Iris pigment epithelial cell (primary cell): ENCODE measurements at regions not wholly inside any gene's neighbourhood (a gene's known extent, or its start where the extent isn't known, plus 50 kb on each side); places are given as distances from the start of the nearest gene placed in this dataset.
A peak's percentile ranks its signal among the peaks of the same experiment; 100 is the strongest.
"Not testable (repeated sequence)": the region's sequence is repeated elsewhere in the genome, so short reads cannot be mapped to it uniquely, and the experiment has no call there.

Experiments
- DNase-seq: peaks from one replicate; pipeline ENCODE4 v3.0.0-alpha.2; 2011; ENCODE audit warnings: low read depth

DNA sequence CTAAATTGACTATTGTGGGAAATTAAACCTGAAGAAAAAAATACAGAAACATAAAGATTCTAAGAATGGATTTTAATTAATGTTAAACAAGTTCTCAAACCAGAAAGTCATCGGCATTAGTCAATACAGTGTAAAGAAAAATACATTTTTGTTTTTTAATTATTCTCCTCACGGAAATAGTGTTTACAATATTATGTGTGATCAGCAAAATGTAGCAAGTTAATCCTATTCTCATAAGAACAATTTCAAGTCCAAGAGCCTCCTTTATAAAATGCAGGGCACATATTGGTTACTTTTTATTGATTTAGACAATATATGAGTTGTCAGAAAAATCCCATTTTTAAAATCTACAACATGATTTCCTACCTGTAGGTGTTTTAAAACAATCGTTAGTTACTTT is 158.0 kb upstream of the MGAT4C start:
- DNase-seq, result no peak

DNA sequence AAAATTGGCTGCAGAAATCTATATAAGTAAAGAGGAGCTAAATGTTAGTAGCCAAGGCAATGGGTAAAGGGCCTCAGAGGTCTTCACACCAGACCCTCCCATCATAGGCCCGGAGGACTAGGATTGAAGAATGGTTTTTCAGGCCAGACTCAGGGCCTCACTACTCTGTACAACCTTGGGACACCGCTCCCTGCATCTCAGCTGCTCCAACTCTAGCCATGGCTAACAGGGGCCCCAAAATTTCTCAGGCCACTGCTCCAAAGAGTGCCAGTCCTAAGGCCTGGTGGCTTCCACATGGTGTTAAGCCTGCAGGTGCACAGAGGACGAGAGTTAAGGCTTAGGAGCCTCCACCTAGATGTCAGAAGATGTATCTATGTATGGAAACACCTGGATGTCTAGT is 155.5 kb upstream of the MGAT4C start:
- no peak for DNase-seq

DNA sequence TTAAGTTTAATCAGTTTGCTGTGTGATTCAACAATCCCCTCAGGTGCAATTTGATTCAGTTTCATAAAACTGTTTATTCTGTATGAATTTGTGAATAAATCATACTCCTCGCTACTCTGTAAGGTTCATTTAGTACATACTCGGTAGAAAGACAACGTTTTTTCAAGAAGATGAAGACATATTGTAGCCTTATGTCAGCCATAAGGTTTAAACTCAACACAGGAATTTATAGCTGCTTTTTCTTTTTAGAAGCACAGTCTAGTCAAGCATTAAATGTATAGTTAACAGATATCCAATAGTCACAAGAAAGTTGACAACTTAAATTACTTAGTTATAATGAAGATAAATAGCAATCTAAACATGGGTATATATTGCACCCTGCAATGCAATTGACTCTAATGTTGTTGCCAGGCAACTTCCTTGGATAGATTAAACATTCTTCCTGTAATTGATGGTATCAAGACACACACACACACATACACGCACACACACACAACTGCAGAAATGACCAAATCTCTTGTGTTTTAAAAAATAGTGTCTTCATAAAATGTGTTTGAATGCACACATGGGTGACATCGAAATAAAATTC is 151.5 kb upstream of the MGAT4C start:
- DNase-seq, result no peak

DNA sequence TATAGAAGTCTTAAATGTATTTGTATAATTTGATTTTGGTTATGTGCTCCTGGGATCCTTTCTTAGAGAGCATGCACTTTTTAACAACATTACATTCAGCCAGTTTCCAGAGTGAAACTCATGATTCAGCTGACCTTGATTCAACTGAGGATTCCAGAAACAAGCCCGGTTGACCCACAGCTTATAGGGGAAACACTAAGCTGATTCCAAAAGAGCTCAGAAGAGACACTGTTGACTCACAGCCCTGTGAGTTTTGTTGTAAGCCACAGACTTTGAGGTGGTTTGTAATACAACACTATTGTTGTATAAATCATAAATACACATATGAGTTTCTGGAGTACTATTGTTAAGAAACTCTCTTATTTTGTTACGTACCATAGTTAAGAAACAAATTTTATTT is 133.8 kb upstream of the MGAT4C start:
- peak; percentile 49 for DNase-seq

DNA sequence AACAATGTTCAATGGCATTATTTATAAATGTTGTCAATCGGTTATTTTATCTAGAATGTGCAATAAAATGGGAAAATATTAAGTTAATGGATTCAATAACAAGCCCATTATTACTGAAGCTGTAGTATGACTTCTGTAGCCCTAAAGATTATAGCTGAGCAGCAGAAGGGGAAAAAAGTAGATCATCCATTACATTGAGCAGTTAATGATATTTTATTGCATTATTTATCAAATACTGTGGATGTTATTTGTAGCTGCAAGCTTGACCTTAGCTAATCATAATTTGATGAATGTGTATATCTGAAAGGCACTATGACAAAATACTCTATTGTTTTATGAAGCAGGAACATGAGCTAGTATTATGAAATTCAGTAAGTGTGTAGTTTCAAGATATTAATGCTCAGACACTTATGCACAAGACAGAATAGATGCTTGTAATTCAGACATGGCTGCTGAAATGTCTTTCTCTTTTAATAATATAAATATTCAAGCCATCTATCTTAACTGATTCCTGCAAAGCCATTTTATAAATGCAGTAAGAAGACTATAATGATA is 131.5 kb upstream of the MGAT4C start:
- no peak for DNase-seq

DNA sequence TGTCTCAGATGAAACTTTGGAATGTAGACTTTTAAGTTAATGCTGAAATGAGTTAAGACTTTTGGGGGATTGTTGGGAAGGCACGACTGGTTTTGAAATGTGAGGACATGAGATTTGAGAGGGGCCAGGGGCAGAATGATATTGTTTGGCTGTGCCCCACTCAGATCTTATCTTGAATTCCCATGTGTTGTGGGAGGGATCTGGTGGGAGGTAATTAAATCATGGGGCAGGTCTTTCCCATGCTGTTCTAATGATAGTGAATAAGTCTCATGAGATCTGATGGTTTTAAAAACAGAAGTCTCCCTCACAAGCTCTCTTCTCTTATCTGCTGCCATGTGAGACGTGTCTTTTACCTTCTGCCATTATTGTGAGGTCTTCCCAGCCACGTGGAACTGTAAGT is 127.6 kb upstream of the MGAT4C start:
- not testable (repeated sequence) for DNase-seq

DNA sequence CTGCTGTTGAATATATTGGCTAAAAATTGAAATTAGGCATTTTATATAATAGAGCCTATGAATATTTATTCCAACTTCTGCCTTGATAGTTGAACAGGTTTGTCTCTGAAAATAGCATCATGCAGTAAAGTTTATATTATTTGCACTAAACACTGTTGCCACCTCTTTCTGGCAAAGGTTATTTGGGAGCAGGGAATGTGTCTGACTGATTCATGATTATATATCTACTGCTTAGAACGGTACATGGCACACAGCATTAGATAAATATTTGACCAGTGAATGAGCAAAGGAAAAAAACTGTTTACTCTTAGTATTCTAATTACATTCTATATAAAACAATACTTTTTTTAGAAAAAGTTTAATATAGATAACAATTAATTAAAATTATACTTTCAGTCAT is 123.1 kb upstream of the MGAT4C start:
- no peak for DNase-seq

DNA sequence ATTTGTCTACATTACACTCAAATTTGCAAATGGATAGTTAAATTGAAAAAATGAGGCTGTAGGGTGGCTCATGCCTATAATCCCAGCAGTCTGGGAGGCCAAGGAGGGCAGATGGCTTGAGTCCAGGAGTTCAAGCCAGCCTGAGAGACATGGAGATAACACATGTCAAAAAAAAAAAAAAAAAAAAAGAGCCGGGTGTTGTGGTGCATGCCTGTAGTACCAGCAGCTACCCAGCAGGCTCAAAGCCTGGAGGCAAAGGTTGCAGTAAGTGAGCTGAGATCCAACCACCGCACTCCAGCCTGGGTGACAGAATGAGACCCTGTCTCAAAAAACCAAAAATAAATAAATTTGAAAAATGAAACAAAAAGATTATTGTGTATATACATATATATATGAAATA is 119.9 kb upstream of the MGAT4C start:
- DNase-seq, result no peak

DNA sequence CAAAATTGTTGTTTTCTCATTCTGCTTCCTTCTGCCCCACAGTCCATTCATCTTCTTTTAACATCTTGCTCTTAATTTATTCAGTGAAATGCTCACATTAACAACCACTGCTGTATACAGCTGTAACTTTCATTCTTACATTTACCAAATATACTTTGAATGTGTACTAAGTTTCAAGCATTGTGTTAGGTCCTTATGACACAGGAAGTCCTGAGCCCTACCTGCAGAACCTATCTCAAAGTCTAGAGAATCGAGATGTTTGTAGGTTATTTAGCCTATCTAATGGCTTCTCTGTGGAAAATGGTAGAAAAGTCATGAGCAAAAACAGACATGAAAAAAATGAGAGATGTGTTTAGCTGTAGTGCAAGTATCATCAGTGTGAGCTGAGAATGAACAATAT is 117.6 kb upstream of the MGAT4C start:
- no peak for DNase-seq

DNA sequence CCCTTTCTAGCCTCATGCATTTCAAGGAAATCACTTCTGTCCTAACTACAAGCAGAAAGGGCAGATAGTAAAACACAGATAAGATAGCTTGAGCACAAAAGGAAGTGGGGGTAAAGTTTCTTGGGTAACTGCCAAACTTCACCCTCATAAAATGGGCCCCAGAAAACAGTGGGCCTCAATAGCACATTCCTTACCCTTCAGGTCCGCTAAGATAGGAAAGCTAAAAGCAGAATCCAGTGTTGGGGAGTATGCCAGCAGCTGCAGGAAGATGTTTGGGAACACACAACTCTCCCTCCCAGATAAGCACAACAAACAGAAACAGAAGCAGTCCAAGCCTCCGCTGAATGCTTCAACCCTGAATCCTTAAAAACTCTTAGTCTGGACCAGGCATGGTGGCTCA is 110.9 kb upstream of the MGAT4C start:
- no peak for DNase-seq

DNA sequence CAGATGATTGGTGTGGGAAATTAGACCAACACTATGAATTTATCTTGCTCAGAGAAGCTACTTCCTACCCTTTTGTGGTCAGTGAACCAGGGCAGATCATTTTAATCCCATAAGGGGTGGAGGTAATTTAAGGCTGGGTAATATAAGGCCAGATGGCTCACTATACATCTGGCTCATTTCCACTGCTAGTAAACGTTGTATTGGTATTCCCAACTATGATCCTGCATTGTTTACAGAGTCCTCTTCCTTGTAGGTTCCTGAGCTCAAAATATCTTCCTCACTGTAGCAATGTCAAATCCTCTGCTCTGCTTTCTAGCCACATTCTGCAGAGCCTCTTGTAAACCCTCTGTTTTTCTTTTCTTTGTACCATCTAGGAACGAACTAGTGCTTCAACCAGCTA is 93.0 kb upstream of the MGAT4C start:
- no peak for DNase-seq

DNA sequence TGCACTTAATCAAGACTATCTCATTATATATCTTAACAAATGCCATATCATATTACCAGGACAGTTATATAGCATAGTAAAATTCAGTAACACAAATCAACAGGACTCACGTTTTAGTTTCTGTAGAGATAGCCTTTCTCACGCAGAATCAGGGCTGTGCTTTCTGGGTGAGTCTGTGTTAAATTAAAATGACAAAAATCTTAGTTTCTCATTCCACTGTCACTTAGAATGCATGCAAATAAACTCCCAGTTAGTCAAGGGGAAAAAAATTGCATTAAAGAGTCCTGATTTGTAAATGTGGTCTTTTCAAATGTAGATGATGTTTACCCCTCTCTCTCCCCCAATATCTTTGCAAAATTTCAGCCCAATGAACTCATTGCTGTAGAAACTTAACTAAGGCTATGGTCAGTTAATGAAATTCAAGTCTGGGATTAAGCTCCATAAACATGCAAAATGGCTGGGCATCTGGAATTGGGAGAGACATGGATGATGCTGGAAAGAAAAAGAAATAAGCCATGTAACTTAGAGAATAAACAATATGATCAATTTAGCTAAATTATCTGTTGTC is 77.8 kb upstream of the MGAT4C start:
- DNase-seq, result no peak

DNA sequence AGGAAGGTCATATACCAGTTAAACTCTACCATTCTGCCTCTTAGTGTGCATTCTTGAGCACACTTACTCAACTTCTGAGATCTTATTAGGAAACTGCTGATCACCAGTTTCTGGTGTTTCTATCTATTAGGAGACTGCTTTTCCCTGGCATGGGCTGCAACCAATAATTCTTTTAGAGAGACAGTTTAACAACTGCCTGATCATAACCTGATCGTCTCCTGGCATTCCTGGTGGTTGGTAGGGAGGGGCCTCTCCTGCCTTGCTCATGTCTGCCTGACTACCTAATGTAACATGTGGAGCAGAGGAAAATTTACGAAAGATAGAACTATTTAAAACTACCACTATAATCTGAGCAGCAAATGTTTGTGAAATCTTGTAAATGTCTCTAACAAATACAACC is 75.3 kb upstream of the MGAT4C start:
- no peak for DNase-seq

DNA sequence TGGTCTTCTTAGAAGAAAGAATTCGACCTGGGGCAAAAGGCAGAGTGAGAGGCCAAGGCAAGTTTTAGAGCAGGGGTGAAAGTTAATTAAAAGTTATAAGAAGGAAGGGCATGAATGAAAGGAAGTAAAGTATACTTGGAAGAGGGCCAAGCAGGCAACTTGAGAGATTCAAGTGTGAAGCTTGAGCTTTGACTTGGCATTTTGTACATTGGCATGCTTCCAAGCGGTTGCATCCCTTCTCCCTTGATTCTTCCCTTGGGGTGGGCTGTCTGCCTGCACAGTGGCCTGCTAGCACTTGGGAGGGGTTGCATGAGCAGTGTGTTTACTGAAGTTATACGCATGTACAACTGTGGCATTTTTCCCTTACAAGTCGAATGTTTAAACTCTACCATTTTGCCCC is 74.8 kb upstream of the MGAT4C start:
- DNase-seq, result no peak

DNA sequence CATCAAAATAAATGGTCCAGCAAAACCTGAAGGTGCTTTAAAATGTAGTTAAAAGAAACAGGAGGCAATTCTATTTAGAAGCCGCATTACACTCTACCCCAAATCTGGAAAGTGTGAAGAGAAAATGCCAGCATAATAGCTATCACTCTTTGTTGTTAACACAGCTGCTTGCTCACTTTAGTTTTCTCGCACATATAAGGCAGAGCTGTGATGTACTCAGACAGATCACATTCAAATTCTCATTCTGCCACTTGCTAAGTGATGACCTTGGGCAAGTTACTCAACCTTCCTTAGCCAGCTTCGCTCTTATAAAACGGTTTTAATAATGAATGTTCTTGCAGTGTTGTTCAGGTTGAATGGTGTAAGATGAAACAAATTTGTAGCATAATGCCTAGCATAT is 56.0 kb upstream of the MGAT4C start:
- DNase-seq, result no peak
